Renal cortical epithelial cell (primary cell): ENCODE measurements at regions not wholly inside any gene's neighbourhood (a gene's known extent, or its start where the extent isn't known, plus 50 kb on each side); places are given as distances from the start of the nearest gene placed in this dataset.
A peak's percentile ranks its signal among the peaks of the same experiment; 100 is the strongest.
"Not testable (repeated sequence)": the region's sequence is repeated elsewhere in the genome, so short reads cannot be mapped to it uniquely, and the experiment has no call there.

Experiments used
- DNase-seq: peaks from one replicate; pipeline ENCODE4 v3.0.0-alpha.2; 2011; ENCODE audit warnings: low read depth

- DNase-seq: no peak
Measured at GRCh38 chrX:81348388-81348787, 146.5 kb downstream of the SH3BGRL start.

- DNase-seq: no peak
Measured at GRCh38 chrX:81354954-81355353, 153.1 kb downstream of the SH3BGRL start.

DNA sequence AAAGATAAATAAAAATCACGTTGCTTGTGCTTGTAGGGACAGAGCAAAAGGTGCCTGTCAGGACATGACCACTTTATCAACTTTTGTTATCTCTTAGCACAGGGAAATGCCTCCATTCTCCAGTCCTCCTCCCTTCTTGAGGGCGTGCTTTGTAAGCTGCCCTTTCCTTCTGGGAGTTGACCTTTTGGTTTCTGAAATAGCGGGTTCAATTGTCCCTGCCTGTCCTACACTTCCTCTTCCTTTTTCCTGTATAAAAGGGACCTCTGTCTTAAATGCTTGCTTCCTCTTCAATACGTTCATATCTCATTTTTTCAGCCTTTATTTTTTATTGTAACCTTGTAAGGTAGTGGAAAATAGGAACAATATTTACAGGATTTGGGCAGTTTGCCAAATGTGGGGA is 153.5 kb downstream of the SH3BGRL start:
- no peak for DNase-seq

DNA sequence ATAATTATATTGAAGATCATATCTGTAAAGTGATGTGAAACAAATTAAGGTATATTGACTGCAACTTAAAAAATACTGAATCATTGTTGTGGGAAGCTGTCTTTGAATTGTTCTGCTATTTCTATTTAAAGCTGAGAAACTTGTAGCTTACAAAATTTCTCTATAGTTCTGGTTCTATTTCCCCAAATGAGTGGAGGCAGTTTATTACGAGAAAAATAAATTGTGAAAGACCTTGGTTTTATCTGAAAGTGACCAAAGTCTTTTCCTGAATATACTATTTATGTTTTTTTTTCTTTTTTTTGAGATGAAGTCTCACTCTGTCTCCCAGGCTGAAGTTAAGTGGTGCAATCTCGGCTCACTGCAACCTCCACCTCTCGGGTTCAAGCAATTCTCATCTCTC is 165.4 kb downstream of the SH3BGRL start:
- DNase-seq: no peak

DNA sequence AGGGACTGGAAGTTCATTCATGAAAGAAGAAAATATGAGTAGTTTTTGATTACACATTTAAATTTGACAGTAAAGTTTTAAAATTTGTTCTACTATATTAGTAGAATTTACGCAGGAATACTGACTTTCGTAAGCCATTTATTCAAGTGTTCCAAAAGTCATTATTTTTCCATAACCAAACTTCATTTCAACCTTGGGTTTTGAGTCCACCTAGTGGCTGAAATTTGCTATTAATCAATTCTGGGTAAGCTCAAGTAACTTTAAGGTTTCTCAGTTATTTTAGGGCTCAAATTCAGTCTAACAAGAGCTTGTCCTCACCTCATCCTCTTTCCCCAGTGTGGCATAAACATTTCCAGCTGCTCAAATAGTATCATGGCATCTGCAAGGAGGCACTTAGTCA is 175.4 kb downstream of the SH3BGRL start:
- DNase-seq: peak; percentile 12

- DNase-seq: no peak
Measured at GRCh38 chrX:81378560-81378959, 176.7 kb downstream of the SH3BGRL start.

DNA sequence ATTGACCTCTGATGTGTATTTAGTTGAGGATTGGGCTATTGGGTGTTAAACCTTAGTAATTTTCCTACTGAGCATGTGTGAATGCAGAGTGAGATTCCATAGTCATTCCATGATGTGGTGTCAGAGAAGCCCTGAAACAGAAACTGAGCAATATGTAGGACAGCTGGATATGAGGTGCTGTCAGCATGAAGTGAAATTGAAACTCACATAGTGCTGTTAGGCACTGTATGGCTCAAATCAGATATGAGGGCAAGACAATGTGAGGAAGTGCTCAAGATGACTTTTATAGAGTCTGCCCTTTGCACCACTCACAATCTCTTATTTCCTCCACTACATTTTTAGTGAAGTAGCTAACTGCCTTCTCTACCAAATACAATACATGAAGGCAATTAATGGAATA is 188.3 kb downstream of the SH3BGRL start:
- no peak for DNase-seq

DNA sequence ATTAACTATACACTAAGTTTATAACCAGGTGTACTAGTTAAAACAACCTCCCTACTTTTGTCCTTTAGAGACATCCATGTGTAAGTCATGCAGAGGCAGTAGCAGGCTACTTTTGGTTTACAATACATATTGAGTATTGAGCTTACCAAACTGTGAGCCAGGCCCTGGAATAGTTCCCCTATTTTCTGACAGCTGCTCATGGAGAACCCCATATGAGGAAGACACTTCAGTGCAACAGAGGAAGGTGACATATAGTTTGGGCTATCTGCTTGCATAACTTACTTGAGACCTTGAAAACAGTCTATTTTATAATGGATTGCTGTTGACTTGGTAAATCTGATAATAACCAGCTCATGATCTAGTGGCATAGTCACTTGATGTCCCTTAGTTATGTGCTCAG is 190.5 kb downstream of the SH3BGRL start:
- DNase-seq: no peak

GRCh38 chrX:81405781-81406180 is 203.9 kb downstream of the SH3BGRL start:
- DNase-seq: no peak

GRCh38 chrX:81411517-81411916 is 209.6 kb downstream of the SH3BGRL start:
- DNase-seq: no peak

- no peak for DNase-seq
Measured at GRCh38 chrX:81412428-81412827, 210.5 kb downstream of the SH3BGRL start.

- not testable (repeated sequence) for DNase-seq
Measured at GRCh38 chrX:81412857-81413256, 211.0 kb downstream of the SH3BGRL start.

GRCh38 chrX:81414630-81415029 is 212.7 kb downstream of the SH3BGRL start:
- DNase-seq: peak; percentile 0
